ENCODE measurements at regions not wholly inside any gene's neighbourhood (a gene's known extent, or its start where the extent isn't known, plus 50 kb on each side); places are given as distances from the start of the nearest gene placed in this dataset.
"Not testable (repeated sequence)": the region's sequence is repeated elsewhere in the genome, so short reads cannot be mapped to it uniquely, and the experiment has no call there.

- H3K4me3 ChIP-seq (ENCODE audit: low read depth, low read length) = no peak overlapping the region
- no peak for TF ChIP-seq CTCF (IDR thresholded peaks at IDR 0.05; ENCODE audit: borderline replicate concordance, insufficient read depth, low read depth, low read length)
Measured at GRCh38 chr2:52428224-52428623, 1339.4 kb upstream of the CHAC2 start.

- no peak overlapping the region for H3K4me3 ChIP-seq (ENCODE audit: low read depth, low read length)
- no peak for TF ChIP-seq CTCF (IDR thresholded peaks at IDR 0.05; ENCODE audit: borderline replicate concordance, insufficient read depth, low read depth, low read length)
Measured at GRCh38 chr2:52423655-52424054, 1343.9 kb upstream of the CHAC2 start.

GRCh38 chr2:52423111-52423510 lies 1344.5 kb upstream of the CHAC2 start:
- H3K4me3 ChIP-seq (ENCODE audit: low read depth, low read length) = no peak overlapping the region

GRCh38 chr2:52416340-52416739 lies 1351.3 kb upstream of the CHAC2 start:
- no peak overlapping the region for H3K4me3 ChIP-seq (ENCODE audit: low read depth, low read length)
- TF ChIP-seq CTCF (IDR thresholded peaks at IDR 0.05; ENCODE audit: borderline replicate concordance, insufficient read depth, low read depth, low read length) = no peak

More at GRCh38 chr2:52423111-52423510, 1344.5 kb upstream of the CHAC2 start:
- TF ChIP-seq CTCF (IDR thresholded peaks at IDR 0.05; ENCODE audit: borderline replicate concordance, insufficient read depth, low read depth, low read length) = no peak

GRCh38 chr2:52414561-52415295 lies 1352.9 kb upstream of the CHAC2 start:
- no peak for TF ChIP-seq CTCF (IDR thresholded peaks at IDR 0.05; ENCODE audit: borderline replicate concordance, insufficient read depth, low read depth, low read length)
- H3K4me3 ChIP-seq (ENCODE audit: low read depth, low read length) = no peak overlapping the region

- not testable (repeated sequence) for H3K4me3 ChIP-seq (ENCODE audit: low read depth, low read length)
Measured at GRCh38 chr2:52409308-52410118, 1358.1 kb upstream of the CHAC2 start.

- no peak for TF ChIP-seq CTCF (IDR thresholded peaks at IDR 0.05; ENCODE audit: borderline replicate concordance, insufficient read depth, low read depth, low read length)
Measured at GRCh38 chr2:52405980-52406379, 1361.6 kb upstream of the CHAC2 start.

More at GRCh38 chr2:52405980-52406379, 1361.6 kb upstream of the CHAC2 start:
- H3K4me3 ChIP-seq (ENCODE audit: low read depth, low read length) = no peak overlapping the region
